HEK293 (cell line): ENCODE measurements at regions not wholly inside any gene's neighbourhood (a gene's known extent, or its start where the extent isn't known, plus 50 kb on each side); places are given as distances from the start of the nearest gene placed in this dataset.

Experiments
- CTCF ChIP-seq: fragments of 450-650 bp; formaldehyde crosslinking; IDR thresholded peaks from 2 replicates; pipeline ENCODE4 v1.5.1; 2016; ENCODE audit warnings: missing biosample characterization, missing genetic modification characterization
- ZNF155 ChIP-seq: fragments of 450-650 bp; formaldehyde crosslinking; IDR thresholded peaks from 2 replicates; pipeline ENCODE4 v1.5.1; 2016; ENCODE audit warnings: missing biosample characterization, missing genetic modification characterization
- ZNF302 ChIP-seq: fragments of 450-650 bp; formaldehyde crosslinking; IDR thresholded peaks from 2 replicates; pipeline ENCODE4 v1.5.1; 2016; ENCODE audit warnings: missing biosample characterization, missing genetic modification characterization, low read depth
- ZNF404 ChIP-seq: fragments of 450-650 bp; formaldehyde crosslinking; IDR thresholded peaks from 2 replicates; pipeline ENCODE4 v1.5.1; 2017; ENCODE audit warnings: missing biosample characterization, missing genetic modification characterization
- ZNF776 ChIP-seq: fragments of 450-650 bp; formaldehyde crosslinking; IDR thresholded peaks from 2 replicates; pipeline ENCODE4 v1.5.0; 2017; ENCODE audit warnings: missing biosample characterization, missing genetic modification characterization, borderline replicate concordance

- TF ChIP-seq ZNF302 (tag by site-specific recombination) (no peak), ZNF155 (no peak), CTCF (tag by site-specific recombination) (no peak), ZNF776 (no peak), ZNF404 (tag by site-specific recombination) (no peak)
Measured at GRCh38 chr7:3245721-3246120, 55.3 kb upstream of the SDK1 start.
